ENCODE measurements at regions not wholly inside any gene's neighbourhood (a gene's known extent, or its start where the extent isn't known, plus 50 kb on each side); places are given as distances from the start of the nearest gene placed in this dataset.
A peak's percentile ranks its signal among the peaks of the same experiment; 100 is the strongest.
"Not testable (repeated sequence)": the region's sequence is repeated elsewhere in the genome, so short reads cannot be mapped to it uniquely, and the experiment has no call there.

- DNase-seq (ENCODE audit: low spot score), result no peak
Measured at GRCh38 chr12:88893801-88894200, 313.5 kb upstream of the KITLG start.

GRCh38 chr12:88891434-88891833 lies 311.2 kb upstream of the KITLG start:
- not testable (repeated sequence) for DNase-seq (ENCODE audit: low spot score)

More at GRCh38 chr12:88893801-88894200, 313.5 kb upstream of the KITLG start:
- no peak for TF ChIP-seq CTCF (IDR thresholded peaks at IDR 0.05; ENCODE audit: extremely low read depth, missing control alignments)

- no peak for DNase-seq (ENCODE audit: low spot score)
- no peak for TF ChIP-seq CTCF (IDR thresholded peaks at IDR 0.05; ENCODE audit: extremely low read depth, missing control alignments)
Measured at GRCh38 chr12:88889326-88890110, 309.2 kb upstream of the KITLG start.

- no peak for TF ChIP-seq CTCF (IDR thresholded peaks at IDR 0.05; ENCODE audit: extremely low read depth, missing control alignments)
- peak; percentile 11 for DNase-seq (ENCODE audit: low spot score)
Measured at GRCh38 chr12:88884600-88884999, 304.3 kb upstream of the KITLG start.

GRCh38 chr12:88882662-88883061 lies 302.4 kb upstream of the KITLG start:
- no peak for TF ChIP-seq CTCF (IDR thresholded peaks at IDR 0.05; ENCODE audit: extremely low read depth, missing control alignments)

GRCh38 chr12:88880051-88880450 lies 299.8 kb upstream of the KITLG start:
- no peak for TF ChIP-seq CTCF (IDR thresholded peaks at IDR 0.05; ENCODE audit: extremely low read depth, missing control alignments)
- DNase-seq (ENCODE audit: low spot score), result no peak

More at GRCh38 chr12:88882662-88883061, 302.4 kb upstream of the KITLG start:
- DNase-seq (ENCODE audit: low spot score), result no peak

GRCh38 chr12:88878295-88878694 lies 298.0 kb upstream of the KITLG start:
- no peak for TF ChIP-seq CTCF (IDR thresholded peaks at IDR 0.05; ENCODE audit: extremely low read depth, missing control alignments)
- no peak for DNase-seq (ENCODE audit: low spot score)

- no peak for TF ChIP-seq CTCF (IDR thresholded peaks at IDR 0.05; ENCODE audit: extremely low read depth, missing control alignments)
Measured at GRCh38 chr12:88876857-88877256, 296.6 kb upstream of the KITLG start.

More at GRCh38 chr12:88876857-88877256, 296.6 kb upstream of the KITLG start:
- no peak for DNase-seq (ENCODE audit: low spot score)

All from GM20000 (cell line).